Testis (tissue), 2 donors: ENCODE measurements at regions not wholly inside any gene's neighbourhood (a gene's known extent, or its start where the extent isn't known, plus 50 kb on each side); places are given as distances from the start of the nearest gene placed in this dataset.

Experiments used
- POLR2A ChIP-seq: fragments of 450-650 bp; IDR thresholded peaks from one replicate; pipeline ENCODE4 v1.6.1; 2017; ENCODE audit warnings: antibody characterized with exemption, mild to moderate bottlenecking, moderate library complexity
- TF ChIP-seq, protein P1 (sequence below), 3 experiments: fragments of 450-650 bp in 2 of 3; fragments of 200-600 bp in 1 of 3; sonication (generic) in 1 of 3; IDR thresholded peaks; one replicate each; pipeline ENCODE4 v1.5.1; 2016 to 2019; ENCODE audit warnings: antibody characterized with exemption in 3 of 3, mild to moderate bottlenecking in 2 of 3, moderate library complexity in 1 of 3

DNA sequence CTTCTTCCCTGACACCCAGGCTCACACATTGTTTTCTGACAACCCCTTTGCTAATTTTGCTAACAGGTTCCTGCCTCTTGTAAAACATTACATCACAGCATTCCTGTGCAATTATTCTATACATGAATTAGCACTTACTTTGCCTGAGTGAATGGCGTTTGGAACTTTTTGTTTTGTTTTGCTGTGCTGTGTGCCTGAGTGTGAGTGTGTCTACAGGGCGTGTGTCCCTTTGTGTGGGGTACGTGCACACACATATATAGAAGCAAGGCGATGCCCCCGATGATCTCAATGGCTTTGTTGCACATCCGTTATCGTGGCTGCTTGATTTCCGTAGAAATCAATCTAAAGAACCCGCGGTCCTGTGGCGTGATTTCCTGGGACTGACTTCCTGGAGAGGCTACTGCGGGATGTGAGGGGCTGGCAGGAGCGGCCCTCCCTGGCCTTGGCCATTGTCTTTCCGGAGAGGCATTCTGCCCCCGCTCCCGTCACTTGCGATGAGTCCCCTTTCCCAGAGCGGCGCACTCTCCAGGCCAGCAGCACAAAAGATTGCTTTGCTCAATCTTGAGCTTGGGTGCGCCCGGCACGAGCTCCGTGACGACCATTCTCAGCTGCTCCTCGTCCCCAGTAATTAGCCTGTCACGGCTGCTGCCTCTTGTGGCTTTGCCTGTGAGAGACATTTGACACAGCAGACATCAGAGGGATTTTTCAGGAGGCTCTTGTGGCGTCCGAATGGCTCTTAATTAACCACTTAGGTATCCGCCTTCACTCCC lies 398.1 kb upstream of the IRX1 start:
- TF ChIP-seq, protein P1, sequence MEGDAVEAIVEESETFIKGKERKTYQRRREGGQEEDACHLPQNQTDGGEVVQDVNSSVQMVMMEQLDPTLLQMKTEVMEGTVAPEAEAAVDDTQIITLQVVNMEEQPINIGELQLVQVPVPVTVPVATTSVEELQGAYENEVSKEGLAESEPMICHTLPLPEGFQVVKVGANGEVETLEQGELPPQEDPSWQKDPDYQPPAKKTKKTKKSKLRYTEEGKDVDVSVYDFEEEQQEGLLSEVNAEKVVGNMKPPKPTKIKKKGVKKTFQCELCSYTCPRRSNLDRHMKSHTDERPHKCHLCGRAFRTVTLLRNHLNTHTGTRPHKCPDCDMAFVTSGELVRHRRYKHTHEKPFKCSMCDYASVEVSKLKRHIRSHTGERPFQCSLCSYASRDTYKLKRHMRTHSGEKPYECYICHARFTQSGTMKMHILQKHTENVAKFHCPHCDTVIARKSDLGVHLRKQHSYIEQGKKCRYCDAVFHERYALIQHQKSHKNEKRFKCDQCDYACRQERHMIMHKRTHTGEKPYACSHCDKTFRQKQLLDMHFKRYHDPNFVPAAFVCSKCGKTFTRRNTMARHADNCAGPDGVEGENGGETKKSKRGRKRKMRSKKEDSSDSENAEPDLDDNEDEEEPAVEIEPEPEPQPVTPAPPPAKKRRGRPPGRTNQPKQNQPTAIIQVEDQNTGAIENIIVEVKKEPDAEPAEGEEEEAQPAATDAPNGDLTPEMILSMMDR (IDR thresholded peaks at IDR 0.05): no peak
- TF ChIP-seq POLR2A: no peak
